HUES6 (cell line): ENCODE measurements at regions not wholly inside any gene's neighbourhood (a gene's known extent, or its start where the extent isn't known, plus 50 kb on each side); places are given as distances from the start of the nearest gene placed in this dataset.

Experiments used
- H3K27ac ChIP-seq: 2 replicates; pipeline ENCODE4 v1.7.0; 2013; ENCODE audit warnings: low read depth, mild to moderate bottlenecking, low read length, inconsistent platforms
- H3K27me3 ChIP-seq: 2 replicates; pipeline ENCODE4 v1.6.1; 2013; ENCODE audit warnings: low read length; ENCODE audit not compliant: control insufficient read depth, insufficient read depth
- H3K36me3 ChIP-seq: 2 replicates; pipeline ENCODE4 v1.6.1; 2013; ENCODE audit warnings: low read length; ENCODE audit not compliant: control insufficient read depth, insufficient read depth
- H3K4me1 ChIP-seq: 2 replicates; pipeline ENCODE4 v1.6.1; 2013; ENCODE audit warnings: low read length; ENCODE audit not compliant: control insufficient read depth, insufficient read depth
- H3K4me3 ChIP-seq: 2 replicates; pipeline ENCODE4 v1.5.1; 2013; ENCODE audit warnings: low read depth, low read length
- H3K9ac ChIP-seq: one replicate; pipeline ENCODE4 v1.6.1; 2013; ENCODE audit warnings: mild to moderate bottlenecking, low read length
- H3K9me3 ChIP-seq: 2 replicates; pipeline ENCODE4 v1.6.1; 2013; ENCODE audit warnings: low read depth, low read length; ENCODE audit not compliant: control insufficient read depth, insufficient read depth

- Histone ChIP-seq H3K4me1 (no peaks in the 10 kb centered on the region), H3K27ac (no peak overlapping the region), H3K4me3 (no peak overlapping the region), H3K27me3 (peaks cover 2% of the 10 kb centered on the region; the same call in 1 of the 2 replicates), H3K9ac (no peak overlapping the region), H3K9me3 (no peaks in the 10 kb centered on the region), H3K36me3 (no peaks in the 10 kb centered on the region)
Measured at GRCh38 chr4:20403290-20403689, 151.6 kb downstream of the SLIT2 start.

- H3K36me3 ChIP-seq = no peaks in the 10 kb centered on the region
- no peak overlapping the region for H3K4me3 ChIP-seq
- no peak overlapping the region for H3K9ac ChIP-seq
- H3K4me1 ChIP-seq = no peaks in the 10 kb centered on the region
- no peaks in the 10 kb centered on the region for H3K9me3 ChIP-seq
- H3K27ac ChIP-seq = no peak overlapping the region
- H3K27me3 ChIP-seq = peaks cover 2% of the 10 kb centered on the region; the same call in 1 of the 2 replicates
Measured at GRCh38 chr4:20403846-20404245, 152.1 kb downstream of the SLIT2 start.

GRCh38 chr4:20408611-20409010 is 156.9 kb downstream of the SLIT2 start:
- no peak overlapping the region for H3K4me3 ChIP-seq
- H3K27ac ChIP-seq = no peak overlapping the region
- peaks cover 2% of the 10 kb centered on the region; the same call in 1 of the 2 replicates for H3K27me3 ChIP-seq
- H3K9me3 ChIP-seq = no peaks in the 10 kb centered on the region
- no peaks in the 10 kb centered on the region for H3K4me1 ChIP-seq
- no peak overlapping the region for H3K9ac ChIP-seq
- H3K36me3 ChIP-seq = no peaks in the 10 kb centered on the region

DNA sequence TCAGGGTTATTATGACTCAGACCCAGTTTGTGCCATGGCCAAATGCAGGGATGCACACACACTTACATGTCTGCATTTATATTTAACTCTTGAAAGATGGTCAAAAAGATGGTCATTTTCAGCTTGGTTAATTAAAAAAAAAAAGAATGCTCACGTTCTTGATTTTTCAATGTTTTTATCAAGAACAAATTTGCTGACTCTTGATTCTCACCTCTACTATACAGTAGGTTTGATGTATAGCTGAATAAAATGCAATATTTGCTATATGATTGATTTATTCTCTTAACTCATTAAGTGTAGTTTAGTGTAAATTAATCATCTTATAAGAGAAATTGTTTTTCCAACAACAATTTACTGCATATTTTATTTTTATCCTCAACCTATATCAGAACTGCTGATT is 160.4 kb downstream of the SLIT2 start:
- Histone ChIP-seq H3K27ac (no peak overlapping the region), H3K4me3 (no peak overlapping the region), H3K36me3 (no peaks in the 10 kb centered on the region), H3K4me1 (no peaks in the 10 kb centered on the region), H3K9me3 (no peaks in the 10 kb centered on the region), H3K27me3 (no peaks in the 10 kb centered on the region), H3K9ac (no peak overlapping the region)

- H3K27me3 ChIP-seq = no peaks in the 10 kb centered on the region
- no peaks in the 10 kb centered on the region for H3K4me1 ChIP-seq
- no peak overlapping the region for H3K9ac ChIP-seq
- H3K36me3 ChIP-seq = no peaks in the 10 kb centered on the region
- H3K9me3 ChIP-seq = no peaks in the 10 kb centered on the region
- H3K27ac ChIP-seq = no peak overlapping the region
- no peak overlapping the region for H3K4me3 ChIP-seq
Measured at GRCh38 chr4:20416800-20417199, 165.1 kb downstream of the SLIT2 start.

DNA sequence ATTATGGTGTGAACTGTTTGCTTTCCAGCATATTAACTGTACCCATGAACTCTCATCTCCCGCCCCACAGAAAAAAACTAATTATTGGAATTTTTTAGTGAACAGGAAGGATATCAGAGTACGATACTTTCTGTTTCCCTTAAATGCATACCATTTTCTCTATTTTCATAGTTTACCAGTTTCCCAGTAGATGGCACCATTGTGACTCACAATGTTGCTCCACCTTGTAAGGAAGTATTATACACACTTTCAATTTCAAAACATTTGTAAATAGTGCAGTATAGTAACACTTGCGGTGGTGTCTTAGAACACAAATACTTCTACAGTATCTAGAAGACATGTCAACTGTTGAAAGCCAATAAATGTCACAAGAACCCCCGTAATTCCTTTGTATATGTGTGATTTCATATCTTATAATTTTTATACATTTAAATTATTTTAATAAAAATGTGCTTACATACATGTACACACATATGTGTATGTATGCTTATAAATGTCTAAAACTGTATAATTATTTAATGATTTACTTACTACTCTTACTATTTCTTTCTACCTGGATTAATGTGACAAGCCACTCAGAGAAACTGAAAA is 167.3 kb downstream of the SLIT2 start:
- H3K4me3 ChIP-seq = no peak overlapping the region
- no peak overlapping the region for H3K27ac ChIP-seq
- no peaks in the 10 kb centered on the region for H3K27me3 ChIP-seq
- no peaks in the 10 kb centered on the region for H3K9me3 ChIP-seq
- H3K36me3 ChIP-seq = no peaks in the 10 kb centered on the region
- H3K9ac ChIP-seq = no peak overlapping the region
- H3K4me1 ChIP-seq = no peaks in the 10 kb centered on the region

- Histone ChIP-seq H3K4me1 (no peaks in the 10 kb centered on the region), H3K9ac (no peak overlapping the region)
Measured at GRCh38 chr4:20420916-20421602, 169.4 kb downstream of the SLIT2 start.

GRCh38 chr4:20421603-20421985 is 169.9 kb downstream of the SLIT2 start:
- no peak overlapping the region for H3K9ac ChIP-seq

More at GRCh38 chr4:20420916-20421602, 169.4 kb downstream of the SLIT2 start:
- Histone ChIP-seq H3K9me3 (no peaks in the 10 kb centered on the region), H3K36me3 (no peaks in the 10 kb centered on the region), H3K4me3 (no peak overlapping the region), H3K27me3 (no peaks in the 10 kb centered on the region), H3K27ac (no peak overlapping the region)

GRCh38 chr4:20422398-20422797 is 170.7 kb downstream of the SLIT2 start:
- Histone ChIP-seq H3K4me1 (no peaks in the 10 kb centered on the region), H3K9me3 (no peaks in the 10 kb centered on the region), H3K27ac (no peak overlapping the region), H3K4me3 (no peak overlapping the region), H3K9ac (no peak overlapping the region), H3K27me3 (no peaks in the 10 kb centered on the region), H3K36me3 (no peaks in the 10 kb centered on the region)

More at GRCh38 chr4:20421603-20421985, 169.9 kb downstream of the SLIT2 start:
- H3K27ac ChIP-seq = no peak overlapping the region
- H3K4me3 ChIP-seq = no peak overlapping the region
- H3K4me1 ChIP-seq = no peaks in the 10 kb centered on the region
- H3K36me3 ChIP-seq = no peaks in the 10 kb centered on the region
- H3K9me3 ChIP-seq = no peaks in the 10 kb centered on the region
- H3K27me3 ChIP-seq = no peaks in the 10 kb centered on the region

DNA sequence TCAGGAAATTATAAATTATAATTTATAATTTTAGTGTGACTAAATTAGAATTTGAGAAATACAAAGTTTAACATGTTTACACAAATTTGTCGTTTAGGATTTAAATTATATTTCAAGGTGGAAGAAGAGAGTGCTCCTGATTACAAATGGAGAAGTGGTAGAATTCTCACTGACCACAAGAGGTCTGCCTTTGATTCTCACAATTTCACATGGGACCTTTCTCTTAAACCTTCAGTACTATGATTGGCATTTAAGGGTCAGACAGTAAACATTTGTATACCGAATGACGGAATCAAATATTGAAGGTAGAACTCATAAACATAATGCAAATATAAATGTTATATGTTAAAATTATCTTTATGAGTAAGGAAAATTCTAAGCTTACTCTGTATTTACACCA is 171.7 kb downstream of the SLIT2 start:
- Histone ChIP-seq H3K4me3 (no peak overlapping the region), H3K9ac (no peak overlapping the region), H3K4me1 (no peaks in the 10 kb centered on the region)

DNA sequence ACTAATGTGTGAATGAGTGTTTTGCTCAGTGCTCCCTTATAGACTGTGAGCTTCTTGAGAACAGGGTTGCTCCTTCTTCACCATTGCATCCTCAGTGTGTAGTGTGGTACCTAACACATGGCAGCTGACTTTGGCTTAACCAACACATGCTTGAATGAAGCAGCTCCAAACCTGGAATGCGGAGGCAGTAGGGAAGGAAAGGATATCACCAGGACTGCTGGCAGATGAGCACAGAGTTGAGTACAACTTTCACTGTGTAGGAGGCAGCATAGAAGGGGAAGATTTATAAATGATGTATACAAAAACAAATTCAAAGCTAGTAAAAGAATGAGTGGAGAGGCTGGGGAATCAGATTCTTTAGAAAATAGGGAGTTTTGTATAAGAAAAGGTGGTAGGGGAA is 174.3 kb downstream of the SLIT2 start:
- Histone ChIP-seq H3K36me3 (no peaks in the 10 kb centered on the region), H3K4me1 (0 out of 2 replicates have a peak, but pooled peaks cover 2% of the 10 kb centered on the region), H3K9ac (no peak overlapping the region), H3K9me3 (no peaks in the 10 kb centered on the region), H3K27me3 (no peaks in the 10 kb centered on the region), H3K4me3 (no peak overlapping the region), H3K27ac (no peak overlapping the region)

More for the DNA sequence above, 171.7 kb downstream of the SLIT2 start:
- no peaks in the 10 kb centered on the region for H3K27me3 ChIP-seq
- H3K9me3 ChIP-seq = no peaks in the 10 kb centered on the region
- no peaks in the 10 kb centered on the region for H3K36me3 ChIP-seq
- H3K27ac ChIP-seq = no peak overlapping the region
